NCI-H345 treated with DMSO at 0.1 percent for 48 hours (cell line): ENCODE measurements at regions not wholly inside any gene's neighbourhood (a gene's known extent, or its start where the extent isn't known, plus 50 kb on each side); places are given as distances from the start of the nearest gene placed in this dataset.
A peak's percentile ranks its signal among the peaks of the same experiment; 100 is the strongest.

Experiments used
- DNase-seq: peaks from one replicate; lab custom pipeline; 2025; ENCODE audit not compliant: unreplicated experiment; lab: John Stamatoyannopoulos, UW

DNA sequence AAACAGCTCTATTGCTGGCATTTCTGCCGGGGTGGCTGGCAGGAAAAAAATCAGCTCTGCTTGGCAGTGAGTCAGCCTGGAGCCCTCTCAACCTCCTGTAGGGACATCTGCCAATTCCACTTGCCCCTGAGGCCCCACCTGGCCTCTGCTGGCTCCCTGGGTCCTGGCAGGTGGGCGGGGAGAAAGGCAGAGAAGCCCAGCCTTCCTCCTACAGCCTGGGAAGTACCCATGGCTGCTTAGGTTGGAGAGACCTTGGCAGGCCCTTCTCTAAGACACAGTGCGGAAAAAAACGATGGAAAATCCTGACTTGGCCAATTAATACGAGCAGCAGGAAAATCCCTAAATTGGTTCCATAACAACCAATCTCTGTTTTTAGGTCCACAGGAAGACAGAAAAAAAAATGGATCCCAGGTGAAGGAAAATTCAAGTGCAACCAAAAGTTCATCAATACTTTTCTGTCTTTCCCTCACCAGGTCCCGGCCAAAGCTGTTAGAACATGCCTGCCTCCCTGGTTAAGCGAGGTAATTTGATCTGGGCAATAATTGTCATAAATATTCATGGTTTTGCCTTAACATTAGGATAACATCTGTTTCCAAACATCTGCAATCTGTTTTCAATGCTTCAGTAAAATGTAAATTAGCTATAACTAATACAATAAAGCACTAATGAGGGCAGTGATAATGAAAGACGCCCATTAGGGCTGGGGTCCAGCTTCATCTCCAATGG lies 245.9 kb downstream of the TFCP2L1 start:
- DNase-seq: peak; percentile 89

DNA sequence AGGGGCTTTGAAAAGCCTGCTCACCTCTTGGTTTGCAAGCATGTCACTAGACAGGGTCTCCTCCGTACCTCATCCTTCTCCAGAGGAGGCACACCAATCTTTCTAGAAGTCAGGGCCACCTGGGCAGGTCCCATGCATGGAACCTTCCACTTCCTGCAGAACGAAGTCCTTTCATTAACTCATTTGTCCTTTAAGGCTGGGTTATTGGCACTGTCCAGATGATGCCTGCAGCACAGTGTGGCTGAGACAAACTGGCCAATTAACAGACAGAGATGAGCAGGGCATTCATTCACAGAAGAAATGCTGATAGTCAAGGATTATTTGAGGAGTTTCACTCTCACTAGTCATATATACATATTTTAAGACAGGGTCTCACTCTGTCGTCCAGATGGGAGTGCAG lies 245.3 kb downstream of the TFCP2L1 start:
- no peak for DNase-seq

DNA sequence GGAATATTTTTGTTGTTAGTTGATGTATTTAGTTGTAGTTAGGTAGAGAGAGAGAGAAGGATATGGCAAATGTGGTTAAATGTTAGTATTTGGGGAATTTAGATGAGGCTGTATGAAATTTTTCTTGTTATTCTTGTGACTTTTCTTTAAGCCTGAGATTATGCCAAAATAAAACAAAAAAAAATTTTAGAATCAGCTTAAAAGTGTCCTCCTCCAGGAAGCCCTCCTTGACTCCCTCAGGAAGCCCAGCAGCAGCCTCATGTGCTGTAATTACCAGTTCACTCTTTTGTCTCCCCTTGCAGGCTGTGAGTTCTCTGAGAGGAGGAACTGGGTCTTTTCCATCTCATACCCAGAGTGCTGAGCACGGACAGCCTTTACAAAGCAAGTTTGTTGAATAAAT lies 243.5 kb downstream of the TFCP2L1 start:
- DNase-seq: no peak

DNA sequence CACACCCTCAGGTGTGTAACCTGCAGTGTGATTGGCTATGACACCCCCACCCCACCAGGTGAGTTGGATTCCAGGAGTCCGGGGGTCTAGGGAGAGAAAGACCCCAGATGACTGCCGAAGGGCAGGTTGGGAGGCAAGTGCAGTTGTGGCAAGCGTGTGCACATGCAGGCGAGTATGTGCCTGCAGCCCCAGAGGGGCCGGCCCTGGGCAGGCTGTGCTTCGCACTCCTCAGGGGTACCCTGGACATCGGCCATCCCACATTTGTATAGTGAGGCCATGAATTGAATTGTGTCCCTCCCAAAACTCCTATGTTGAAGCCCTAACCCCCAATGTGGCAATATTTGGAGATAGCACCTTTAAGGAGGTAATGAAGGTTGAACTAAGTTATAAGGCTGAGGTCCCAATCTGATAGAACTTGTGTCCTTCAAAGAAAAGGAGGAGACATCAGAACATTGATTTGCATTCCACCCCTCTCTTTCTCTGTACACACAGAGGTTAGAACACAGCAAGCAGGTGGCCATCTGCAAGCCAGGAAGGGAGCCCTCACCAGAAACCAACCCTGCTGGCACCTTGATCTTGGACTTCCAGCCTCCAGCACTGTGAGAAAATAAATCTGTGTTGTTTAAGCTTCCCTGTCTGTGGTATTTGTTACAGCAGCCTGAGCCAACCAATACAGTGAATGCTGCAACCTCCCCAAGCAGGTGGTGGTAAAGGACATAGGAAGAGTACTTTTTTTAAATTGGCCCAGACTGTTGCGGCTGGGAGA lies 241.8 kb downstream of the TFCP2L1 start:
- no peak for DNase-seq

DNA sequence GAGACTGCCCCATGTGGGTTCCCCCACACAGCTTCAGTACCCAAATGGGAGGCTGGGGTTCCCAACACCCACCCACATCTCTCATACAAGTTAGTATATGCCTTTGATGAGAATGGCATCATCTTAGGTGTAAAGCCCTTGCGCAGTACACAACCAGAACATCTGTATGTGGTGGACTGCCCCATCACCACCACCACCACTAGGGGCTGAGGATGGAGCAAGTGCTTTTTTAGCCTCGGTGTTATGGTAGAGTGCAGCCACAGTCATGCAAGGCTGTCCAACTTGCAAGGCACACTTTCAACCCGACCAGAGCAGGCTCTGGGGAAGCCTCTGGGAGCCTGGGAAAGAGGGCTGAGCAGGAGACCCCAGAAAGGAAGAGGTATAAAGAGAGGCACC lies 241.2 kb downstream of the TFCP2L1 start:
- DNase-seq: no peak

DNA sequence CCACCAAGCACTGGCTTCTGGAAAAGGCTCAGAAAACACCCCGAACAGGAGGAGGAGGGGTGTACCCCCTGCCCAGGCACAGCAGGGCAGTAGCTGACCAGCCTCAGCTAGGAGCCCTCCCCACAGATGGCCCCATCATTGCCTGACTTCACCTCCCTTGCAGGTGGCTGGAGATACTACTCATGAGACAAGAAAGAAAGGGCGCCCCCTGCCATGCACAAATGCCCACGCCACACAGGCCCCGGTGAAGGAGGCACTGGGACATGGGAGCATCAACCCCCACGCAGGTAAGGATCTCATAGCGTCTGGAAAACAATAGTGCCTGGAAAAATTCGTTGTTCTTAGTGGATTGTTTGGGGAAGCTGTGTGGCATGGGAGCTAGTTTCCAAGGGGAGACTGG lies 240.6 kb downstream of the TFCP2L1 start:
- DNase-seq: no peak

DNA sequence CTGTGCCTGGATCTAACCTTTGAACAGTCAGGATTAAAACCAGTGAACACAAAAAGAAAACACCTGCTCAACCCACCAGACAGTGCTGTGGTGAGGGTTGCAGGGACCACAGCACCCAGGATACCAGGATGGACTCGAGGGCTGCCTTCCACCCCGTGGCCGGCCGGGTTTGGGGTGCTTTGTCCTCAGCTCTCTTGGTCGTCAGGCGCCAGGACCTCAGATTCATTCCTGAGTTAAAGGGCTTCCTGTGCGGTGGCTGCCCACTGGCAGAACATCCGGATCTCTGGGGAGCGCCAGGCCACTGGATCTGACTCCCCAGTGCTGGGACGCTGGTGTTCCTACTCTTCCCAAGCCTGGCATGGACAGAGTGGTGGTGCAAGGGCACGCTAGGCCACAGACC lies 239.8 kb downstream of the TFCP2L1 start:
- DNase-seq: no peak

DNA sequence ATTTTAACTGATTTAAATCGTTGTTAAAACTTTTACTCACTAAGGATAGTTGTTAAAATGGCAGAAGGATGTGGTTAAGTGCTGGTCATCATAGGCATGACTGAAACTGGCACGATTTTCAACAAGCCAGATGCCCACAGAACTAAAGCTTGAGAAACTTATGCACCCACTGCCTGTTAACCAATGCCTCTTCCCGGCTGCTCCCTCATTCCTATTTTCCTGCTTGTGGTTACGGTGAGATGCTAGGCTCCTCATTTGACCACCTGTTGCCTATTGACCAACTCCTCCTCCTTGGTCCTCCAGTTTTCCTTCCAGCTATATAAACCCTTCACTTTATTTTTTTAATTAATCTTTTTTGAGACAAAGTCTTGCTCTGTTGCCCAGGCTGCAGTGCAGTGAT lies 238.7 kb downstream of the TFCP2L1 start:
- DNase-seq: no peak

DNA sequence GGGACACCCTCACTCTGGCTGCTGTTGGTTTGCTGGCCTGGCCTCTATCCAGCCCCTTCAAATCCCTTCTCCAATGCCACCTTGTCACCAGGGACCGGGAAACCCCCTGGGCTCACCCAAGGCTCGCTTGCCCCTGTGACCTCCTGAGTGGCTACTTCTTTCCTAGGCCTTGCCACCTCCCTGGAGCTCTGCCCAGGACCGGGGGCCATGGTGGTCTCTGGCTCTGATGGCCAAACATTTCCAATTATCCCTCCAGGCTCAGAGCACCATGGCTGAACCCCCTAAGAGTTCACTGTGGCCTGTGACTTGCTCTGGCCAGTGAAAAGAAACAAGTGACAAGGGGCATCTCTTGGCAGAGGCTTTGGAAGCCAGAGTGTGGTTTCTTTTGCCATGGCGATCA lies 237.6 kb downstream of the TFCP2L1 start:
- no peak for DNase-seq

DNA sequence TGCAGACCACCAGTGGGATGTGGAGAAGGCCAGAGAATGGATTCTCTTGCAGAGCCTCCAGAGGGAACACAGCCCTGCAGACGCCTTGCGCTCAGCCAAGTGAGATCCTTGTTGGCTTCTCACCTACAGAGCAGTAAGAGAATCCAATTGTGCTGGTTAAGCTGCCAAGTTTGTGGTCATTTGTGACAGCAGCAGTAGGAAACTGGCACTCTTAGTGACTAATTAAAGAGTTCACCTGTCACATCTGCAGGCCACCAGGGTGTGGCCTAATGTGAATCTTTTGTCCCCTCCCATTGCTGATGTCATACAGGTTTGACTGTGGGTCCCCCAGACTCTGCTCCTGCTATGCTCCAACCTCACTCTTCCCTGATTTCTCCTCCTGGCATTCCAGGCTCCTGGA lies 235.9 kb downstream of the TFCP2L1 start:
- DNase-seq: no peak

DNA sequence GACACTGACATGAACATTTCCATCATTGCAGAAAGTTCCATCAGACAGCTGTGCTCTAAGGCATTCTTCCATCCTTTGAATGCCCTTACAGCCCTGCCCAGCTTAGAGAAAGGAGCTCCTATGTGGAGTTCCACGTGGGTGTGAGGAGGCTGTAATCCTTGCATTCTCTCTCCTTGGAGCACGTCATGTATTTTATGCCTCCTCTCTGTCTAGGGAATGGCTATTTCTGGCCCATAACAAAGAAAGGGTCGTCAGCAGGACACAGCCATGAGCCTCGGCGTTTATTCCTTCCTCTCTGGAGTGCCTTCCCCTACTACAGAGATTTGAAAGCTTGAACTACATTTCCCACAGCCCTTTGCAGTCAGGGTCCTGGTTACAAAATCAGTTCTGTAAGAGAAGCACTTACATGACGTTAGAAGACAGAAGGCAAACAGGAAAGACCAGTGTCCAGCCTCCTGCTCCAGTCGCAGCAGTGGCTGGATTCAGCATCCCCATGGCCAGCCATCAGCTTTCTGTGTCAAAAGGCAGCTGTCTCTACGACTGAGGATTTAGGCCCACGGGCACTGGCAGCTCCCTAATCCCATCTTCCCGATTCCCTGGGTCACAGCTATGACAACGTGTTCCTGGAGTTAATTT lies 234.9 kb downstream of the TFCP2L1 start:
- no peak for DNase-seq

DNA sequence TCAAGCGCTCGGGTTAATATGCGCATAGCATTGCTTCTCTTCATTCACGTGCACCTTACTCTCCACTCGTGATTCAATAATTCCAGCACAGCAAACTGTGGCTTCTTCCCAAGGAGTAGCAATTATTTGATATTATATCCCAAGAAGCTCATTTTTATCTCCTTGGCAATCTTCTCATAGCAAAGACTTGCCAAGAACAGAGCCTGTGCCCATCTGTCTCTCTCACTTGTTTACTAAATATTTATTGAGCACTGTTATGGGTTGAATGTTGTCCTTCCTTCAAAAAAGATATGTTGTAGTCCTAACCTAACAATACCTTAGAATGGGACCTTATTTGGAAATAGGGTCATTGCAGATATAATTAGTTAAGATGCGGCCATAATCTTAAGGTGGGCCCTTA lies 233.7 kb downstream of the TFCP2L1 start:
- no peak for DNase-seq

DNA sequence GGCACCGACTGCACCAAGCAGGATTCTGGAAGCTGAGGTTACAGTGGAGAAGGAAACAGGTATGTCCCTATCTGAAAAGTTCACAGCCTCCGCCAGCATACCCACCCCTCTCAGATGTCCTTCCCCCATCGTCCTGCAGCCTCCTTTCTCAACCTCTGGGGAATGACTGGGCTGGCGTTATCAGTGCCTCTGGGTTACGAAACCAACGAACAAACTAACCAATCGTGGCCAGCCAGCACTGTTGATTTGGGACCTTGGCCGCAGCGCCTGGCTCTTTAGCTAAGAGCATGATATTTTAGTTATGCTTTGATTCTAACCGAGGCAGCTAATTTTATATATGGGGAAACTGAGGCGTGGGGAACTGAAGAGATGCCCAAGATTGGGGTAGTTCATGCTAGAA lies 233.0 kb downstream of the TFCP2L1 start:
- no peak for DNase-seq

DNA sequence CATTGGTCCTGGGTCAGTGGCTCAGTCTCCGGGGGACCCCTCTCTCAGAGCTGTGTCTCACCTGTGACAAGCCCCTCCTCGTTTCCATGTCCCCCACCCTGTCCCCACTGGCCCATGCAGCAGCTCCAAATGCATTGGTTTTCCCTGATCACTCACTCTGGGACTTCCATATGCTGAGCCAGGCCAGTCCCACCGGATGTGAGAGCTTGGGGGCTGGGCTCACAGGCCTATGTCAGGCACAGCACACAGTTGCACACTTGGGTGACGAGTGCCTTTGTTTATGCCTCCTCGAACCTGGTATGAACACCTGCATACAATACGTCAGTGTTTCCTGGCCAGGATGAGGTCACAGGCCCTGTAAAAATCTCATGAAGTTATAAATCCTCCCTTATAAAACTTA lies 232.5 kb downstream of the TFCP2L1 start:
- DNase-seq: peak; percentile 75

DNA sequence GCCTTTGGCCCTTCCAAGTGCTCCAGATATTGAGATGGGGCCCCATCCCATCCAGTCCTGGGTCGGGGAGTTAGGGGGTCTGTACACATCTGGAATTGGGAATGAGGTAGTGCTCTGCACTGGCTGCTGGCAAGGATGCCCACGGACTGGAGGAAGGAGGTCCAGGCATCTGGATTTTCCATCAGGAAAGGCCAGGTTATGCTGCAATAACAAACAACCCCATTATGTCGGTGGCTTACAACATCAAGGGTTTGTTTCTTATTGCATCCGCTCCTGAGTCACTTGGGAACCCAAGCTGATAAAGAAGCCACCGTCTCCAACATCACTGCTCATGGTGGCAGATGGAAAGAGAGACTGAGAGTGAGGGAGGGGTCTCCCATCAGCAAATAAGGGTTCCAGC lies 229.9 kb downstream of the TFCP2L1 start:
- no peak for DNase-seq

DNA sequence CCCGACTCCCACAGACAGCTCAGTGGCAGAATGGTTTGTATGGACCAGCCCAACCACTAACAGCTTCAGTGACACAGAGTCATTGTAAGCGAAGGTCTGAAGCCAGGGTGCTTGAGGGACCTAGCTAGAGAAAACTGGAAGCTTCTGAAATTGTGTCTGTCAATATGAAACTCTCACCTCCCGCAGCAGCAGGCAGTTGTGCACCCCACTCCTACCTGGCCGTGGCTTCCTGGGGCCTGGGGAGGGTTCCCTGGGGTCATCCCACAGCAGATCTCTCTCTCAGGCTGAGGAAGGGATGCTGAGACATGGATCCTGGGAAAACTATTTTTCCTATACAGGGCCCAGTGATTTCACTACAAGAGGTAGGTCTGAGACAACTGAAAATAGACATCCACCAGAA lies 229.5 kb downstream of the TFCP2L1 start:
- DNase-seq: no peak

DNA sequence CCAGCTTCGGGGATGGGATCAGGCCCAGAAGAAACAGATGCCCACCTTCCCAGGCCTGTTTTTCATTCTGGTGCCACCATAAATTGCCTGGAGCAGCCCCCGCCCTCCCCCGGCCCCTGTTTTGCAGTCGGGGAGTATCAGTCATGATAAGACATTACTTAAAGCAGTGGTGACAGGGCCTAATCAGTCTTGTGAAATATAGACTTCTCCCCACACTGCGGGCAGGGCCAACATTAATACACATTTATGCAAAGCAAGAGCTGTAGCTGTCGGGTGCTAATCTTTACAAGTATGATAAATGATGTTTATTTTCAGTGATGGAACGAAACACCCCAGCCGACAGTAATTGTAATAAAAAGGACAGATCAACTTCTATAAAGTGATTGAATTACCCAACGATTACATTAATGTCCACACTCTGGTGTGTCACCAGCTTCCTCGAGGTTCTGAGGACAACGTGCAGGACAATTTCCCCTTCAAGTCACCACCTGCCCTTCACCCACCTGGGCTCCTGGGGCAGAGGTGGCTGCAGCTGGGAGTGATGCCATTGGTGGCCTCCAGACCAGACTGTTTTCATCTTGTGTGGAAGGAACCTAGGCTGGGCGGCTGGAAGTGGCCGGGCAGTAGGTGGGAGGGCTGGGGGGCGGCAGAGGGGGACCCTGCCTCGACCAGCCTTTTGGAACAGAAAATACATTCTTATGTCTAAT lies 226.0 kb downstream of the TFCP2L1 start:
- no peak for DNase-seq

DNA sequence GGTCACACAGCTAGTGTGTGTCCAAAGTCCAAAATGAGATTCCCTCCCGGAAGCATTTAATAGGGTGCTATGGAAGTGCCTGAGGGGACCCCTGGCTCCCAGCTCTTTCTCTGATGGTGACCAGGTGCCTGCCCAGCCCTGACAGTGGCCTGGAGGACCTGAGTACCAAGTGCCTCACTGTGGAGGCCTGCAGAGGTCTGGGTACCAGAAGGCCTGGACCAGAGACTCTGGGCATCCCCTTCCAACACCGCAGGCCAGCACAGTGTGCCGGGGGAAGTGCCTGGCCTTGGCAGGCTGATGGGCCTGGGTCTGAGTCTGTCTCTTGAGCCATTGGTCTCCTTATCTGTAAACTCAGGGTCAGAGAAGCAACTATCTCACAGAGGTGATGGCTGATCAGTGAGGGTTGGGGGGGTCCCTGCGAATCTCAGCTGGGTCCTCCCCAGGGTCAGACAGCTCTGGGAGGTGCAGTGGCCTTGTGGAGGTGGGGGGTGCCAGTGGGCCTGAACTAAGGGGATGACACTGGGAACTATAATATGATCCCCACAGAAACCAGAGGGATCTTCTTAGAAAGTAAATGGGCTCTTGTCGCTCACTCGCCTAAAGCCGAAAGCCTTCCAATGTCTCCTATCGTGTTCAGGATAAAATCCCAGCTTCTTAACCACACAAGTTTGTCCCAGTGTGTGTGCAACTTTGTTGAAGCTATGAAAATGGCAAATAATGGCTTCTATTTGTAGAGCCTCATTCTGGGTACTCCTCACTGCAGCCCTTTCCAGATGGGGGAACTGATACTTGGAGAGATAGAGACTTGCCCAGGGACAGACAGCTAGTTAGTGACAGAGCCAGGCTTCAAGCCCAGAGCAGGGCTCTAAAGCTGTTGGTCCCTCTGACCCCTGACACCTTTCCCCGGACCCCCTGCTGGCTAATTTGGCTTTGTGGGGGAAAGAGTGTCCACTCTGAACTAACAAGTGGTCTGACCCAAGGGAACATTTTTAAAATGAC lies 225.1 kb downstream of the TFCP2L1 start:
- no peak for DNase-seq

DNA sequence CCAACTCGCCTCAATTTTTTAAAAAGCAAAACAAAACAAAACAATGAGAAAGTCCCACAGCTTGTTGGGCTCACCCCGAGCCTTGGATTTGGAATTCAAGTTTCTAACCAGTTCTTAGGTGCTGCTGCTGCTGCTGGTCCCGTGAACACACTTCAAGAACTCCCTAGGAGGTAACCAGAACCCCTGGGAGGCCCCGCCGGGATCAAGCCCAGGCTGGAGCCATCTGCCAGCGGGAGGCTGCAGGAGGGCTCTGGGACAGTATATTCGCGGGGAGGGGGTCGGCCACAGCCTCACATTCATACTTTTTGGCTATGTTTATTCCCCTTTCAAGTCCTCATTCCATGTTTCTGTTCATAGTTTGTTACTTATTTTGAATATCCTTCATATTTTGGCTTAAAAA lies 223.4 kb downstream of the TFCP2L1 start:
- DNase-seq: no peak

DNA sequence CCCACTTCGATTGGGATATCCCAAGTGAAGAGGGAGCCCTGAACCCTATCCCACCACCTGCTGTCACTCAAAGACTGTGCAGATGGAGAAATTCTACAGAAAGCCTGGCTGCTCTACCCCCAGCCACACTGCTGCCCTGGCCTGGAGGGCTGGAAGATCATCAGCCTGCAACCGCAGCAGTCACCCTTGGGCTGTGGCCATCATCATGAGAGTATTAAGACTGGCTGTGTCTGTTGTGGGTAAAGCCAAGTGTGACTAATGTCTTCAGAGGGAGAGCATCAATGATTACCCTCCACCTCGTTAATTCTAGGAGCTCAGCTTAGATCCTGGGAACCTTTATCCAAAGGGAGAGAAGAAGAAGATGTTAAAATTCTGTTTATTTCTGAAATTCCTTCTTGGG lies 221.5 kb downstream of the TFCP2L1 start:
- no peak for DNase-seq
